ENCODE measurements at regions not wholly inside any gene's neighbourhood (a gene's known extent, or its start where the extent isn't known, plus 50 kb on each side); places are given as distances from the start of the nearest gene placed in this dataset.
"Not testable (repeated sequence)": the region's sequence is repeated elsewhere in the genome, so short reads cannot be mapped to it uniquely, and the experiment has no call there.

DNA sequence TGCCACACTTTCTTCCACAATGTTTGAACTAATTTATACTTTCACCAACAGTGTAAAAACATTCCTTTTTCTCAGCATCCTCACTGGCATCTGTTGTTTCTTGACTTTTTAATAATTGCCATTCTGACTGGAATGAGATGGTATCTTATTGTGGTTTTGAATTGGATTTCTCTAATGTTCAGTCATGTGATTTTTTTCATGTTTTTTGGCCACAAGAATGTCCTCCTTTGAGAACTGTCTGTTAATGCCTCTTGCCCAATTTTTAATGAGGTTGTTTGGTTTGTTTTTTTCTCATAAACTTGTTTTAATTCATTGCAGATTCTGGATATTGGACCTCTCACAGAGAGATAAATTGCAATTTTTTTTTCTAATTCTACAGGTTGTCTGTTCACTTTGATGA lies 1195.2 kb downstream of the TECRL start:
- Histone ChIP-seq H3K4me2 (ENCODE audit: low read length) (no peak overlapping the region), H3K9ac (ENCODE audit: low read length) (no peak overlapping the region), H3K4ac (ENCODE audit: low read depth, low read length) (no peak overlapping the region), H3K4me3 (ENCODE audit: low read depth, low read length) (no peak overlapping the region), H3K36me3 (ENCODE audit: control insufficient read depth in 1 of 2, insufficient read depth in 2 of 2, low read length in 2 of 2) (no peaks in the 10 kb centered on the region), H4K8ac (ENCODE audit: low read depth, low read length) (no peak overlapping the region), H4K12ac (ENCODE audit: low read depth, low read length) (no peak overlapping the region), H2BK5ac (ENCODE audit: low read depth, low read length, poor library complexity) (no peak overlapping the region), H2AK5ac (ENCODE audit: low read length) (no peak overlapping the region), H3K27ac (ENCODE audit: low read depth, low read length) (no peak overlapping the region), H3K18ac (ENCODE audit: low read length) (no peak overlapping the region), H4K91ac (ENCODE audit: low read depth, low read length) (no peak overlapping the region), H3K4me1 (ENCODE audit: control insufficient read depth in 1 of 2, insufficient read depth in 2 of 2, low read length in 2 of 2) (peaks cover 2 to 3% of the 10 kb centered on the region in 2 experiments), H3K9me3 (ENCODE audit: insufficient read depth, low read depth, low read length) (no peaks in the 10 kb centered on the region), H3K79me2 (ENCODE audit: control insufficient read depth, insufficient read depth, low read length, poor library complexity) (no peaks in the 10 kb centered on the region), H3K79me1 (ENCODE audit: low read length) (peaks cover 2% of the 10 kb centered on the region), H2BK120ac (ENCODE audit: insufficient read depth, low read length, poor library complexity) (no peak overlapping the region), H2BK12ac (ENCODE audit: low read length) (no peak overlapping the region), H2AFZ (ENCODE audit: insufficient read depth, low read length, poor library complexity) (no peak overlapping the region), H3K27me3 (ENCODE audit: insufficient read depth, low read length) (no peaks in the 10 kb centered on the region), H3K23ac (ENCODE audit: low read length) (no peak overlapping the region), H3K14ac (ENCODE audit: low read length) (no peak overlapping the region)
- DNase-seq: no peak

DNA sequence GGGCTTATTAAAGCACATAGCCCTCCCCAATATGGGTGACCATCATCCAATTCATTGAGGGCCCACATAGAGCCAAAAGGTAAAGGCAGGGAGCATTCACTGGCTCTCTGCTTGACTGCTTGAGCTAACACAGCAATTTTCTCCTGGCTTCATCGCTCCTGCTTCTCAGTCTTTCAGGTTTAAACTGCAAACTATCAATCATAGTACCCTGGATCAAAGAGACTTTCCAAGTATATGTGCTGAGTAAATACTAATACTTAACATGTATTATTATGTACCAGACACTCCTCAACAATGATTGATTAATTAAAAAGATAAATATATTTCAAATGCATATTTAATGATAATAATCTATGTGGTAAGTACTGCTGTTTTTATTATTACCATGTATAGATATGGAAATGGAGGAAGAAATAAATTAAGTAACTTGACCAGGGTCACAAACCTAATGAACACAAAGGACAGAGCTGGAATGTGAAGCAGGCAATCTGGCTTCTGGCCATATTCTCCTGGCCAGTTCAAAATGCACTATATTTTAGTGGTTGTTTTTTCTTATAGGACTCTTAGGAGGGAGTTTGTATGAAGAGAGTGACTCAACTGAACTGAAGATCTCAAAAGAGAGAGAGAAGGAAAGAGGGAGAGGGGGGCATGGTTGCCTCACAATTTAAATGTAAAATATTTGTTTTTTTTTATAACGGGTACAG lies 1197.3 kb downstream of the TECRL start:
- H4K12ac ChIP-seq (ENCODE audit: low read depth, low read length): no peak overlapping the region
- no peak overlapping the region for H3K23ac ChIP-seq (ENCODE audit: low read length)
- DNase-seq: no peak
- no peak overlapping the region for H4K8ac ChIP-seq (ENCODE audit: low read depth, low read length)
- peak overlapping the region; percentile 12 for H2BK5ac ChIP-seq (ENCODE audit: low read depth, low read length, poor library complexity)
- H3K9me3 ChIP-seq (ENCODE audit: insufficient read depth, low read depth, low read length): no peaks in the 10 kb centered on the region
- no peaks in the 10 kb centered on the region for H3K36me3 ChIP-seq (ENCODE audit: control insufficient read depth in 1 of 2, insufficient read depth in 2 of 2, low read length in 2 of 2)
- H3K27ac ChIP-seq (ENCODE audit: low read depth, low read length): peak overlapping the region; percentile 42
- no peak overlapping the region for H3K4me2 ChIP-seq (ENCODE audit: low read length)
- H3K79me1 ChIP-seq (ENCODE audit: low read length): peaks cover 2% of the 10 kb centered on the region
- H3K18ac ChIP-seq (ENCODE audit: low read length): no peak overlapping the region
- H3K79me2 ChIP-seq (ENCODE audit: control insufficient read depth, insufficient read depth, low read length, poor library complexity): no peaks in the 10 kb centered on the region
- H3K4me3 ChIP-seq (ENCODE audit: low read depth, low read length): no peak overlapping the region
- no peaks in the 10 kb centered on the region for H3K27me3 ChIP-seq (ENCODE audit: insufficient read depth, low read length)
- no peak overlapping the region for H2AK5ac ChIP-seq (ENCODE audit: low read length)
- no peak overlapping the region for H2AFZ ChIP-seq (ENCODE audit: insufficient read depth, low read length, poor library complexity)
- WGBS (ENCODE audit: extremely low coverage, insufficient coverage, insufficient read length): no CpG with 5 or more reads among the region's 2 CpGs
- H4K91ac ChIP-seq (ENCODE audit: low read depth, low read length): peak overlapping the region; percentile 63
- H3K9ac ChIP-seq (ENCODE audit: low read length): no peak overlapping the region
- H2BK12ac ChIP-seq (ENCODE audit: low read length): no peak overlapping the region
- peak overlapping the region; percentile 11 for H3K14ac ChIP-seq (ENCODE audit: low read length)
- no peak overlapping the region for H2BK120ac ChIP-seq (ENCODE audit: insufficient read depth, low read length, poor library complexity)
- H3K4ac ChIP-seq (ENCODE audit: low read depth, low read length): no peak overlapping the region
- H3K4me1 ChIP-seq (ENCODE audit: control insufficient read depth in 1 of 2, insufficient read depth in 2 of 2, low read length in 2 of 2): peaks cover 0 to 2% of the 10 kb centered on the region in 2 experiments

DNA sequence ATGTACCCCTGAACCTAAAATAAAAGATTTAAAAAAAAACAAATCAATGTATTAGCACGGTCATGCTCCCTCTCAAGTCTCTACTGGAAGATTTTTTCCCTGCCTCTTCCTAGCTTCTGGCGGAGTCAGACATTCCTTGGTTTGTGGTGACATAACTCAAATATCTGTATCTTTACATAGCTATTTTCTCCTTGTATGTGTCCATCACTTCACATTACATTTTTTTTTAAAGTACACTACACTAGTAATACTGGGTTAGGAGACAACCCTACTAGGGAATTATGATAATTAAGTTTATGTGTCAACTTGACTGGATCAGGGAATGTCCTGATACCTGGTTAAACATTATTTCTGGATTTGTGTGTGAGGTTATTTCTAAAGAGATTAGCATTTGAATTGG lies 1197.9 kb downstream of the TECRL start:
- no peaks in the 10 kb centered on the region for H3K36me3 ChIP-seq (ENCODE audit: control insufficient read depth in 1 of 2, insufficient read depth in 2 of 2, low read length in 2 of 2)
- no peak overlapping the region for H4K8ac ChIP-seq (ENCODE audit: low read depth, low read length)
- H2BK12ac ChIP-seq (ENCODE audit: low read length): no peak overlapping the region
- no peak overlapping the region for H4K12ac ChIP-seq (ENCODE audit: low read depth, low read length)
- H3K4me1 ChIP-seq (ENCODE audit: control insufficient read depth in 1 of 2, insufficient read depth in 2 of 2, low read length in 2 of 2): peaks cover 0 to 2% of the 10 kb centered on the region in 2 experiments
- no peaks in the 10 kb centered on the region for H3K79me2 ChIP-seq (ENCODE audit: control insufficient read depth, insufficient read depth, low read length, poor library complexity)
- no peak overlapping the region for H2AFZ ChIP-seq (ENCODE audit: insufficient read depth, low read length, poor library complexity)
- H3K4me3 ChIP-seq (ENCODE audit: low read depth, low read length): no peak overlapping the region
- no peak overlapping the region for H3K4me2 ChIP-seq (ENCODE audit: low read length)
- WGBS (ENCODE audit: extremely low coverage, insufficient coverage, insufficient read length): no CpG with 5 or more reads among the region's 2 CpGs
- no peak overlapping the region for H3K23ac ChIP-seq (ENCODE audit: low read length)
- H3K4ac ChIP-seq (ENCODE audit: low read depth, low read length): no peak overlapping the region
- H3K9ac ChIP-seq (ENCODE audit: low read length): no peak overlapping the region
- peak overlapping the region; percentile 42 for H3K27ac ChIP-seq (ENCODE audit: low read depth, low read length)
- H3K9me3 ChIP-seq (ENCODE audit: insufficient read depth, low read depth, low read length): no peaks in the 10 kb centered on the region
- peak overlapping the region; percentile 12 for H2BK5ac ChIP-seq (ENCODE audit: low read depth, low read length, poor library complexity)
- no peak for DNase-seq
- no peak overlapping the region for H2BK120ac ChIP-seq (ENCODE audit: insufficient read depth, low read length, poor library complexity)
- no peaks in the 10 kb centered on the region for H3K27me3 ChIP-seq (ENCODE audit: insufficient read depth, low read length)
- no peak overlapping the region for H3K18ac ChIP-seq (ENCODE audit: low read length)
- H4K91ac ChIP-seq (ENCODE audit: low read depth, low read length): peak overlapping the region; percentile 63
- no peak overlapping the region for H2AK5ac ChIP-seq (ENCODE audit: low read length)
- H3K14ac ChIP-seq (ENCODE audit: low read length): no peak overlapping the region
- H3K79me1 ChIP-seq (ENCODE audit: low read length): peaks cover 2% of the 10 kb centered on the region

DNA sequence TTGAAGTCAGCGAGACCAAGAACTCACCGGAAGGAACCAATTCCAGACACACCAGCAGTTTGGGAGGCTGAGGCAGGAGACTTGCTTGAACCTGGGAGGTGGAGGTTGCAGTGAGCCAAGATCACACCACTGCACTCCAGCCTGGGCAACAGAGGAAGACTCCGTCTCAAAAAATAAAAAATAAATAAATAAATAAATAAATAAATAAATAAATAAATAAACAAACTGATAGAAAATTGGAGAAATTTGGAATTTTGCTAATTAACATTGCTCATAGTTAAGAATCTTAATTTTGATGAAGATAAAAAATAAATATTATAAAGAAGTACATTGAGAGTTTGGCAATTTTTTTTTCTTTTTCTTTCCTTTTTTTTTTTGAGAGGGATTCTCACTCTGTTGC lies 1216.2 kb downstream of the TECRL start:
- WGBS (ENCODE audit: extremely low coverage, insufficient coverage, insufficient read length): no CpG with 5 or more reads among the region's 3 CpGs
- H3K27ac ChIP-seq (ENCODE audit: low read depth, low read length); H3K79me1 ChIP-seq (ENCODE audit: low read length); H3K23ac ChIP-seq (ENCODE audit: low read length); H2BK5ac ChIP-seq (ENCODE audit: low read depth, low read length, poor library complexity); H3K36me3 ChIP-seq (ENCODE audit: control insufficient read depth in 1 of 2, insufficient read depth in 2 of 2, low read length in 2 of 2); H4K91ac ChIP-seq (ENCODE audit: low read depth, low read length); H3K4ac ChIP-seq (ENCODE audit: low read depth, low read length); DNase-seq; H3K4me1 ChIP-seq (ENCODE audit: control insufficient read depth in 1 of 2, insufficient read depth in 2 of 2, low read length in 2 of 2); H3K18ac ChIP-seq (ENCODE audit: low read length); H4K12ac ChIP-seq (ENCODE audit: low read depth, low read length); H2AFZ ChIP-seq (ENCODE audit: insufficient read depth, low read length, poor library complexity); H3K79me2 ChIP-seq (ENCODE audit: control insufficient read depth, insufficient read depth, low read length, poor library complexity); H2BK12ac ChIP-seq (ENCODE audit: low read length); H3K14ac ChIP-seq (ENCODE audit: low read length); H2AK5ac ChIP-seq (ENCODE audit: low read length); H2BK120ac ChIP-seq (ENCODE audit: insufficient read depth, low read length, poor library complexity); H3K4me2 ChIP-seq (ENCODE audit: low read length); H3K9ac ChIP-seq (ENCODE audit: low read length); H3K9me3 ChIP-seq (ENCODE audit: insufficient read depth, low read depth, low read length); H3K27me3 ChIP-seq (ENCODE audit: insufficient read depth, low read length); H4K8ac ChIP-seq (ENCODE audit: low read depth, low read length); H3K4me3 ChIP-seq (ENCODE audit: low read depth, low read length): not testable (repeated sequence)

Measured in trophoblast cell (in vitro differentiated cells and primary cell).